ENCODE measurements at regions not wholly inside any gene's neighbourhood (a gene's known extent, or its start where the extent isn't known, plus 50 kb on each side); places are given as distances from the start of the nearest gene placed in this dataset.

GRCh38 chr9:89797937-89798455 is 193.2 kb downstream of the GADD45G start:
- in situ Hi-C loops (cut with HindIII; ENCODE audit: low sequenced_read_pairs): no loop called here
- DNase-seq (ENCODE audit: low spot score): no peak

- DNase-seq (ENCODE audit: low spot score): no peak
Observed at GRCh38 chr9:89798547-89799120, 193.8 kb downstream of the GADD45G start.

GRCh38 chr9:89799221-89799620 is 194.4 kb downstream of the GADD45G start:
- DNase-seq (ENCODE audit: low spot score): no peak
- in situ Hi-C loops (cut with HindIII; ENCODE audit: low sequenced_read_pairs): no loop called here

More at GRCh38 chr9:89798547-89799120, 193.8 kb downstream of the GADD45G start:
- in situ Hi-C loops (cut with HindIII; ENCODE audit: low sequenced_read_pairs): no loop called here

GRCh38 chr9:89799766-89800165 is 195.0 kb downstream of the GADD45G start:
- in situ Hi-C loops (cut with HindIII; ENCODE audit: low sequenced_read_pairs): no loop called here
- no peak for DNase-seq (ENCODE audit: low spot score)

- in situ Hi-C loops (cut with HindIII; ENCODE audit: low sequenced_read_pairs): no loop called here
- no peak for DNase-seq (ENCODE audit: low spot score)
Observed at GRCh38 chr9:89801341-89801740, 196.5 kb downstream of the GADD45G start.

- in situ Hi-C loops (cut with HindIII; ENCODE audit: low sequenced_read_pairs): no loop called here
- DNase-seq (ENCODE audit: low spot score): no peak
Observed at GRCh38 chr9:89801742-89802670, 197.2 kb downstream of the GADD45G start.

GRCh38 chr9:89802781-89803355 is 198.1 kb downstream of the GADD45G start:
- DNase-seq (ENCODE audit: low spot score): no peak
- in situ Hi-C loops (cut with HindIII; ENCODE audit: low sequenced_read_pairs): no loop called here

GRCh38 chr9:89803403-89803802 is 198.6 kb downstream of the GADD45G start:
- in situ Hi-C loops (cut with HindIII; ENCODE audit: low sequenced_read_pairs): no loop called here
- no peak for DNase-seq (ENCODE audit: low spot score)

GRCh38 chr9:89804766-89805531 is 200.1 kb downstream of the GADD45G start:
- no peak for DNase-seq (ENCODE audit: low spot score)
- in situ Hi-C loops (cut with HindIII; ENCODE audit: low sequenced_read_pairs): no loop called here

- no peak for DNase-seq (ENCODE audit: low spot score)
- in situ Hi-C loops (cut with HindIII; ENCODE audit: low sequenced_read_pairs): no loop called here
Observed at GRCh38 chr9:89805571-89806292, 200.9 kb downstream of the GADD45G start.

- no peak for DNase-seq (ENCODE audit: low spot score)
- in situ Hi-C loops (cut with HindIII; ENCODE audit: low sequenced_read_pairs): no loop called here
Observed at GRCh38 chr9:89806371-89807100, 201.7 kb downstream of the GADD45G start.

GRCh38 chr9:89807101-89807395 is 202.2 kb downstream of the GADD45G start:
- no peak for DNase-seq (ENCODE audit: low spot score)
- in situ Hi-C loops (cut with HindIII; ENCODE audit: low sequenced_read_pairs): no loop called here

GRCh38 chr9:89807682-89808075 is 202.9 kb downstream of the GADD45G start:
- in situ Hi-C loops (cut with HindIII; ENCODE audit: low sequenced_read_pairs): no loop called here
- DNase-seq (ENCODE audit: low spot score): no peak

- no peak for DNase-seq (ENCODE audit: low spot score)
- in situ Hi-C loops (cut with HindIII; ENCODE audit: low sequenced_read_pairs): no loop called here
Observed at GRCh38 chr9:89808076-89808755, 203.4 kb downstream of the GADD45G start.

- DNase-seq (ENCODE audit: low spot score): no peak
- in situ Hi-C loops (cut with HindIII; ENCODE audit: low sequenced_read_pairs): no loop called here
Observed at GRCh38 chr9:89808756-89809181, 204.0 kb downstream of the GADD45G start.

- DNase-seq (ENCODE audit: low spot score): no peak
- in situ Hi-C loops (cut with HindIII; ENCODE audit: low sequenced_read_pairs): no loop called here
Observed at GRCh38 chr9:89810431-89810830, 205.6 kb downstream of the GADD45G start.

- no peak for DNase-seq (ENCODE audit: low spot score)
- in situ Hi-C loops (cut with HindIII; ENCODE audit: low sequenced_read_pairs): no loop called here
Observed at GRCh38 chr9:89811356-89811755, 206.5 kb downstream of the GADD45G start.
